A204.1 (cell line): ENCODE measurements at regions not wholly inside any gene's neighbourhood (a gene's known extent, or its start where the extent isn't known, plus 50 kb on each side); places are given as distances from the start of the nearest gene placed in this dataset.
"Not testable (repeated sequence)": the region's sequence is repeated elsewhere in the genome, so short reads cannot be mapped to it uniquely, and the experiment has no call there.

Source experiments
- FAIRE-seq: peaks from 2 replicates; lab custom pipeline; 2012; peaks lifted over from hg19 to GRCh38; lab: Jason Lieb, UNC

- FAIRE-seq = no peak
Measured at GRCh38 chr12:23380419-23381100, 568.9 kb downstream of the SOX5 start.

- not testable (repeated sequence) for FAIRE-seq
Measured at GRCh38 chr12:23388898-23389297, 560.6 kb downstream of the SOX5 start.

GRCh38 chr12:23389315-23389714 lies 560.2 kb downstream of the SOX5 start:
- FAIRE-seq = not testable (repeated sequence)

GRCh38 chr12:23399402-23399933 lies 550.0 kb downstream of the SOX5 start:
- no peak for FAIRE-seq

- no peak for FAIRE-seq
Measured at GRCh38 chr12:23415180-23415579, 534.3 kb downstream of the SOX5 start.

GRCh38 chr12:23421556-23421955 lies 527.9 kb downstream of the SOX5 start:
- no peak for FAIRE-seq

- FAIRE-seq = no peak
Measured at GRCh38 chr12:23423097-23423687, 526.3 kb downstream of the SOX5 start.

- FAIRE-seq = no peak
Measured at GRCh38 chr12:23423796-23424195, 525.7 kb downstream of the SOX5 start.

- FAIRE-seq = no peak
Measured at GRCh38 chr12:23424685-23425084, 524.8 kb downstream of the SOX5 start.

GRCh38 chr12:23426328-23426727 lies 523.1 kb downstream of the SOX5 start:
- no peak for FAIRE-seq

- no peak for FAIRE-seq
Measured at GRCh38 chr12:23428758-23429157, 520.7 kb downstream of the SOX5 start.

- FAIRE-seq = no peak
Measured at GRCh38 chr12:23431006-23431405, 518.5 kb downstream of the SOX5 start.

- no peak for FAIRE-seq
Measured at GRCh38 chr12:23433121-23433520, 516.3 kb downstream of the SOX5 start.

GRCh38 chr12:23434154-23434553 lies 515.3 kb downstream of the SOX5 start:
- FAIRE-seq = no peak

- FAIRE-seq = no peak
Measured at GRCh38 chr12:23446746-23447145, 502.7 kb downstream of the SOX5 start.

- FAIRE-seq = no peak
Measured at GRCh38 chr12:23450810-23451209, 498.7 kb downstream of the SOX5 start.

- FAIRE-seq = no peak
Measured at GRCh38 chr12:23455283-23455682, 494.2 kb downstream of the SOX5 start.

GRCh38 chr12:23458640-23459039 lies 490.8 kb downstream of the SOX5 start:
- FAIRE-seq = no peak

- FAIRE-seq = no peak
Measured at GRCh38 chr12:23462546-23462945, 486.9 kb downstream of the SOX5 start.

- no peak for FAIRE-seq
Measured at GRCh38 chr12:23463172-23463571, 486.3 kb downstream of the SOX5 start.

- no peak for FAIRE-seq
Measured at GRCh38 chr12:23464241-23464812, 485.1 kb downstream of the SOX5 start.

- FAIRE-seq = no peak
Measured at GRCh38 chr12:23472329-23472971, 477.0 kb downstream of the SOX5 start.

- FAIRE-seq = no peak
Measured at GRCh38 chr12:23473071-23473470, 476.4 kb downstream of the SOX5 start.
